ENCODE measurements at regions not wholly inside any gene's neighbourhood (a gene's known extent, or its start where the extent isn't known, plus 50 kb on each side); places are given as distances from the start of the nearest gene placed in this dataset.

DNA sequence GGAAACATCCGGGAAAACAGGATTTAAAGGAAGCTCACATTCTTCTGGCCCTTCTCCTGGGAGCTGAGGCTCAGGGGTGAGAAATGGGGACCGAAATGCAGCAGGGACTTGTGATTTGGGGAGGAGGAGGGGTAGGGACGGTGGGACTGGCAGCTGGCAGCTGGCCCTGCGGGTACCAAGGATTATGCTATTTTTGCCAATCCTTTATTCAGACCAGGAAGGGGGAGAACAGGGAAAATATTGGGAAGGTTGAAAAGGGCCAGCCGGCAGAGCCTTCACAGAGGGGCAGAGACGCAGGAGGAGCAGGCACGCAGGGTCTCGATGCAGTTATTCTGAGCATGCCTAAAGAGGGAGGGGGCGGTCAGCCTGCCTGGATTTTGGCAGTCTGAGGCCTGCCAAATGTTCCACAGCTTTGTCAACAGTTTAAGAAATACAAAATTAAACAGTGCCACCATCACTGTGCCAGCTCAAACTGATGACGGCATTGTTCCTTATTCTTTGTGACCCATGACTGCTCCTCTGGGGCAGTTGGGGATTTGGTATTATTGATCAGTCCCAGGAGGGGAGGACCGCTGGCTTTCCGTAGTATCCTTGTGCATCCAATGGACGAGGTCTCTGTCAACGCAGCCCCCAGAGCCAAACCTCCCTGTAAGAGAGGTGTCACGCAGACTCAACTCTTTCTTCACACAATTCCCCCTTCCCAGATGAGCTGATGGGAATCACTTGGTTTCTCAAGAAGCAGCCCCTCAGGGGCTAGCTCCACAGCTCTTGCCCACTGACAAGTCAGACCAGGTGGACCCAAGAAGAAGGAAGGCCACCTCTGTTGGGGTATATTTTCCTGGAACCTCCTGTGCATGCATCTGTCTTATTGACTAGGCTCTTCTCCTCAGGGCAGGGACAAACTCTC is 553.3 kb downstream of the BNC2 start:
- no peak for DNase-seq

GRCh38 chr9:16318516-16319060 is 551.9 kb downstream of the BNC2 start:
- no peak for DNase-seq

DNA sequence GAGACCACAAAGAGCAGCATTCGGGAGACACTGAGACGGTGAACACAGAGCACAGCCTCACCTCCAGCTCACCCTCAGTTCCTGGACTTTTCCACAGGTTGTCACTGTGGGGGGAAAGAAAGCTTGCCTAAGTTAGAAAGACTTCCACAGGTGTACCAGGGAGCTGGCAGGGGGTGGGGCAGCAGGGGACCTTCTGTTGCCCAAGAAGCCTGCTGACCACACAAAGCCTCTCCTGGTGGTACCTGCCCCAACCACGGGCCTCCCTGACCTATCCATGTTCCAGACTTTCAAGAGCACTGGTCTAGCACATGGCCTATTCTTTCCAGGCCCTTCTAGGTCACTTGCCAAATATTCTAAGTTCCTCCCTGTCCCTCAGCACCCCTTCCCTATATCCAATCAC is 550.8 kb downstream of the BNC2 start:
- no peak for DNase-seq

- no peak for DNase-seq
Observed at GRCh38 chr9:16320338-16320902, 550.0 kb downstream of the BNC2 start.

- DNase-seq, result no peak
Observed at GRCh38 chr9:16321461-16322119, 548.9 kb downstream of the BNC2 start.

- no peak for DNase-seq
Observed at GRCh38 chr9:16322849-16323248, 547.6 kb downstream of the BNC2 start.

DNA sequence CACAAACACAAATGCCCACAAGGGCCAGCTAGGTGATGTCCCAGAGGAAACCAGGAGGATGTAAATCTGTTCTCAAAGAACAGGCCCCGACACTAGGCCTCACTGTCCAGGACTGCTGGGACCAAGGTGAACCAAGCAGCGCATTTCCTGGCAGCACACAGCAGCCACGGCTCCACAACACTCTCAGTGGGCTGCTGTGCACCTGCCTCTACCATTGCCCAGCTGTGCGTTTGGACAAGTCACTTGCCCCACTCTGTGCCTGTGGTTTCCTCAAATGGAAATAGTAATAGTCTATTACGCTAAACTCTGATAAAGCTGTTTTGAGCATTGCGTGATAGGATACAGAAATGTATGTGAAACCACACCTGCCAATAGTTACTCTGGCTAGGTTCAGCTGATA is 544.5 kb downstream of the BNC2 start:
- no peak for DNase-seq

GRCh38 chr9:16328349-16328748 is 542.1 kb downstream of the BNC2 start:
- no peak for DNase-seq

GRCh38 chr9:16329671-16330113 is 540.8 kb downstream of the BNC2 start:
- no peak for DNase-seq

DNA sequence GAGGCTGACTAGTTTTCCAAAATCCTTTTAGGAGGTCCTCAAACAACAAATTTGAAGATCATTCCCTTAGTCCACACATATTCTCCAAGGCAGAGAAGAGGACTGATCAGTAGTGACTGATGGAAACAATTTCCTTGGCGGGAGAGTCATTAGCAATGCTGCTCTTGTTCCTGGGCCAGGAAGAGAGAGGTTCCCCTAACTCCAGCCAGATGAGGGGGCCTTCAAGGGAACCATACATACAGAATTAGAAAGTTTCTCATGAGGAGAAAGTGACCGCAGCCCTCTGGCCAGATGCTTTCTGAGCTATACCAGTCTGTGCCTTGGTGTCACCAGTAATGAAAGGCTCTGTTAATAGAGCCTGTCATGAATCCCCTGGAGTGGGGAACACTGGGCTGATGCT is 539.4 kb downstream of the BNC2 start:
- DNase-seq, result no peak

GRCh38 chr9:16331527-16331926 is 538.9 kb downstream of the BNC2 start:
- DNase-seq, result no peak

DNA sequence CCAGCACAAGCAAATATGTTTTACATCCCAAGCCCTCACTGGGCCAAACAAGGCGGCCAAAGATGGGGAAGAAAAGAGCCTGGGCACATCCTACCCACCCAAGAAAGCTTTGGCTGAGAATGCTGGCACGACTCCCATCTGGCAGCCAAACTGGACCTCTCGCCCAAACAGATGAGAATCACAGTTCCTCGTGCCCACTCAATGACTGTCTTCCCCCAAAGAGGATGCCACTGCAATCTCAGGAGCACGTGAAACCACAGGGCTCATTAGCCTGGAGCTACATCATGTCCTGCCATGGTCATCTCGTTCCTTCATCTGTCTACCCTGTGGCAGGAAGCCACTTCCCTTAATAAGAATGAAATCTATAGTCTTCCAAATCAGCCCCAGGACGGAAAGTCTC is 536.8 kb downstream of the BNC2 start:
- DNase-seq, result no peak

DNA sequence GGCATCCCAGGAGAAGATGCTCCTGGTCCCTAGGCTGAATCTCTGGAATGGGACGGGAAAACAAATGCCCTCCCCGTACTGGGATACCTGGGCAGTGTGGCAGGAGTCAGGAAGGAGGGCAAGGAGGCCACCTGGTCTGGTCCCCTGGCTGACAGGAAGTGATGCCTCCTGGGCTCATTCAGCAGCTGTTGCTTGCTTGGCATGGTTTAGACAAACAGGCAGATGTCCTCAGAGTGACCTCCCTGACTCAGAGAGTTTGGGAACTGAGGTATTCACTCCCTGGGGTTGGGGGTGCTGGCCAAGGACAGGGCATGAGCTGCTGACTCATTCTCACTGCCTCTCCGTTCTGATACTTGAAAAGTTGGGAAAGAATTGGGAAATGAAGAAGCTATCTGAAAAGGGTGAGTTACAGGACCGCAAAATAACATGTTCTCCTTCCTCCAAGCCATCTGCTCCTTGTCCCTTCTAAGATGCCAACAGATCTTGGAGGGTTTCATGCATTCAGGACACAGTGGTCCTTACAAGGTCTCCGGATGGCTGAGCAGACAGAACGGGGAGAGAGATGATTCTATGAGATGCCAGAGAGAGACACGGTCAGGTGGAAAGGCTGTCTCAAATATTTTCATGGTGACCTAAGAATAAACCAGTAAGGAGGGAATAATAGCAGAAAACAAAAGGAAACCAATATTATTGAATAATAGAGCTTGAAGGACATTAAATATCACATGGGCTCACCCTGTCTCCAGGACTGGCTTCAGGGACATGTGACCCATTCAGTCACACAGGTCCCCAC is 534.5 kb downstream of the BNC2 start:
- no peak for DNase-seq

GRCh38 chr9:16336833-16337232 is 533.6 kb downstream of the BNC2 start:
- DNase-seq, result no peak

- DNase-seq, result no peak
Observed at GRCh38 chr9:16337322-16338029, 533.0 kb downstream of the BNC2 start.

GRCh38 chr9:16341177-16341576 is 529.3 kb downstream of the BNC2 start:
- DNase-seq, result no peak

DNA sequence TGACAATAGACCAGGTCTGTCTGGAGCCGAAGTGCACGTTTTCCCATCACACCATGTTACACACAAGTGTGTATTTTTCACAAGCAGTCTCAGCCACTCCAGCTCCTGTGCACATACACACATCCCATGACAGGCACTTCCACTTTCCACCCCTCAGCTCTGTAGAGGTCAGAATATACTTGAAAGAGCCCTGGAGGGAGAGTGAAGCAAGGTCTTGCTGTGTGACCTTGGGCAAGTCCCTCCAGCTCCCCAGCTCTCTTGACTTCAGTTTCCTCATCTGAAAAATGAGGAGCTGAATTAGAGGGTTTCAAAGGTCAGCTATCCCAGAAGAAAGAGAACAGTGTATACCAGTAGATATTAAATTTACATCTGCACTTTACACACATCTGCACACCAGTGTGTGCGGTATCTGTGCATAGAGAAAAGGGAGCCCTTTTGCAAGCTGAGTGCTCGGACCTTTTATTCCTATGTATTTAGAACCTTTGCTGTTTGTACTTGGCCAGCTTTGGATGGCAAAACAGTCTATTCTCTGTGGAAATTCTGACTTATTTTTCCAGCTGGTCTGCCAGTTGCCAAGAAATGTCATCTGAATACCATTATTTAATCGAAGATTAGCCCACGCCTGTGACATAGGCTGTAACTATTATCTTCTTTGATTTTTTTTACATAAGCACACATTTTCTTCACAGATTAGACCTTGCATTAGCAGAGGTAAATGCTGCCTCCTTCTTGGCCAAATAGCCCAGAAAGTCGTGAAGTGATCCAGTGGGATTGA is 528.0 kb downstream of the BNC2 start:
- no peak for DNase-seq

DNA sequence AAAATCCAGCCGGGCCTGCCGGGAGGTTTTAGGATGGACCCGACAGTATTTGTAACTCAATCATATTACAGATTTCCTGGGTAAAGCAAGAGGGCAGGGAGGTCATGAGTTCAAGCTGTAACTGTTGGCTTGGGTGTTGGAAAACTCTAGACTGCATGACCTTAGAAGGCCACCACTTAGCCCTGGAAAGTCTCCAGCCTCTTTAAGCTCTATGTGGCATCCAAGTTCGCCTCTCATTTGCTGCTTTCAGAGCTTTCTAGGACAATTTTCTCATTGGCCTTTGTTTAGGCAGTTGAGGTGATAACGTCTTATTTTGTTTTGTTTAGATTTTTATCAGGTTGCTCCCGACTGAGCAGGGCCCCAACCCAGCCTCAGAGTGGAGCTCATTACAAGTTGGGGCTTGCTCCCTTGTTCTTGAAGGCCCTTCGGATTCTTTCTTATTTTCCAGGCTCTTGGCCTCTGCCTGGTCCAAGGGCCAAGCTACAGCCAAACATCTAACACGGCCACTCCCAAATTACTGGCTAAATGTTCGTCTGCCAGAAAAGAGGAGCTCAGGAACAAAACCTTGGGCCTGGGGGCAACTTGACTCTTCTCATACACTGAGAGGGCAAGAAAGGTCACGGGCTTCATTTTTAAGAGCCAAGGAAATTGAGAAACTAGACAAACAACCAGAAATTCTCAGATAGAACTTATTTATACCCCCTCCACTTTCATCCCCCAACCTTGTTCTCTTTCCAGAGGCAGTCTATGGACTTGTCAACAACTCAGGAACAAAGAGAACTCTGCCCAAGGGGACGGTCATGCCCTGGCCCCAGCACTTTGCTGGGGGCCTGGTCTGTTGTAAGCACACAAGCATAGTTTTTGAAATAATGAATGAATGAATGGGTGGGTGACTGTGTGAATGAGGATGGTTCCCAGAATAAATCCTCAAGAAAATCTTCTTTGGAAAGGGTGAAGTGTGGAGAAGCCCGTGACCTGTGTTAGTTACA is 526.9 kb downstream of the BNC2 start:
- no peak for DNase-seq

- no peak for DNase-seq
Observed at GRCh38 chr9:16344343-16344742, 526.1 kb downstream of the BNC2 start.

DNA sequence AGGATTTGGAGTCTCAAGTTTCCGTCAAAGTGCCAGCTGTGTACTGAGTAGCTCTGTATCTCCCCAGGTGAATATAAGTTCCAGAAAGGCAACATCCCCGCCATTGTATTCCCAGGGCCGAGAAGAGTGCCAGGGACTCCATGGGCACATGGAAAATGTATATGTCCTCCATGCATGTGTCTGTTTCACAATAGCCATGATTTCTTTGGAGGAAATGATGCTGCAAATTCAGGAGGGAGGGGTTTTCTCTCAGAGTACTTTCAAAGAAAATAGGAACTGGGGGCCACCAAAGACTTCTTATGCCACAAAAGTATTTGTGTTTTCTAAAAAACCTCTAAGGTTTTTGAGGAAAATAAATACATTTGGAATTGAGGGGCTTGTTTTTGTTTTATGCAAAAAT is 524.6 kb downstream of the BNC2 start:
- no peak for DNase-seq
